HepG2 (cell line): ENCODE measurements at regions not wholly inside any gene's neighbourhood (a gene's known extent, or its start where the extent isn't known, plus 50 kb on each side); places are given as distances from the start of the nearest gene placed in this dataset.

Experiments used
- ATAC-seq: fragments of 200-7000 bp; cut with Tn5 transposase; 3 replicates; pipeline ENCODE4 v1.9.1; 2020; ENCODE audit warnings: mild to moderate bottlenecking, moderate library complexity
- BruUV-seq: library from RNA; stranded (reverse); fragments of 400-500 nt; replicated peaks from 2 replicates; lab custom pipeline; 2021; lab: Mats Ljungman, UMichigan
- CTCF ChIA-PET: fragments of 300-600 bp; formaldehyde crosslinking; extraction: SDS; loops from one replicate; lab custom pipeline; 2021; ENCODE audit warnings: low total read pairs, inconsistent platforms, low intra/inter-chr PET ratio; lab: Yijun Ruan, JAX
- POLR2A ChIA-PET: fragments of 350-600 bp; sonication (Branson Sonifier 250); formaldehyde crosslinking; loops from one replicate; lab custom pipeline; 2020; ENCODE audit warnings: antibody characterized with exemption, inconsistent platforms; lab: Yijun Ruan, JAX
- DNase-seq: peaks from one replicate; pipeline ENCODE4 v3.0.0-alpha.2; 2015; ENCODE audit warnings: low spot score
- FAIRE-seq: peaks from 3 replicates; lab custom pipeline; 2011; peaks lifted over from hg19 to GRCh38; lab: Jason Lieb, UNC
- H2AFZ ChIP-seq: one replicate; pipeline ENCODE4 v1.6.1; 2011; ENCODE audit warnings: low read length, inconsistent platforms
- H3K27ac ChIP-seq: fragments of 300-600 bp; 3 replicates; pipeline ENCODE4 v1.8.0; 2011; ENCODE audit warnings: mixed run types, mild to moderate bottlenecking, mixed read lengths, low read length, inconsistent platforms; ENCODE audit not compliant: insufficient read depth; ENCODE audit errors: extremely low read length
- H3K27me3 ChIP-seq, 2 experiments: fragments of 200-600 bp in 1 of 2; 2 replicates in 1 of 2; 3 replicates in 1 of 2; pipeline versions ENCODE4 v1.6.0 to v1.8.0; 2011; ENCODE audit warnings: low read length in 2 of 2, mild to moderate bottlenecking in 2 of 2, moderate library complexity in 2 of 2, inconsistent platforms in 1 of 2; ENCODE audit not compliant: insufficient read depth in 2 of 2, control insufficient read depth in 1 of 2
- H3K36me3 ChIP-seq, 2 experiments: fragments of 200-600 bp in 1 of 2; replicated peaks in 1 of 2; 2 replicates in 1 of 2; 3 replicates in 1 of 2; pipeline versions ENCODE4 v1.5.1 to v1.8.0; 2011; ENCODE audit warnings: low read length in 2 of 2, inconsistent platforms in 1 of 2; ENCODE audit not compliant: insufficient read depth in 2 of 2, control insufficient read depth in 1 of 2
- H3K4me1 ChIP-seq: 2 replicates; pipeline ENCODE4 v1.5.1; 2012; ENCODE audit warnings: low read length, inconsistent platforms; ENCODE audit not compliant: insufficient read depth
- H3K4me2 ChIP-seq: 2 replicates; pipeline ENCODE4 v1.6.0; 2011; ENCODE audit warnings: low read depth, low read length, inconsistent platforms
- H3K4me3 ChIP-seq, 3 experiments: fragments of 200-600 bp in 1 of 3; sonication (generic), shearing (Covaris generic) in 1 of 3; replicated peaks in 1 of 3; 2 replicates each; pipeline ENCODE4 v1.5.1; 2011 to 2016; ENCODE audit warnings: low read length in 3 of 3, inconsistent platforms in 2 of 3, low read depth in 2 of 3, mild to moderate bottlenecking in 2 of 3, control low read depth in 1 of 3, mixed read lengths in 1 of 3; ENCODE audit not compliant: insufficient read depth in 1 of 3
- H3K79me2 ChIP-seq: one replicate; pipeline ENCODE4 v1.6.1; 2011; ENCODE audit warnings: low read length, inconsistent platforms; ENCODE audit not compliant: insufficient read depth
- H3K9ac ChIP-seq: 2 replicates; pipeline ENCODE4 v1.6.0; 2011; ENCODE audit warnings: mild to moderate bottlenecking, low read depth, low read length, inconsistent platforms; ENCODE audit not compliant: insufficient read depth
- H3K9me3 ChIP-seq: 2 replicates; pipeline ENCODE4 v1.5.1; 2012; ENCODE audit warnings: mild to moderate bottlenecking, low read length
- H4K20me1 ChIP-seq: 2 replicates; pipeline ENCODE4 v1.6.0; 2011; ENCODE audit warnings: inconsistent platforms, mild to moderate bottlenecking, low read length, moderate library complexity; ENCODE audit not compliant: insufficient read depth
- DNMT1 ChIP-seq: sonication (generic); formaldehyde crosslinking; IDR thresholded peaks from 2 replicates; pipeline ENCODE4 v1.5.1; 2020; ENCODE audit warnings: mild to moderate bottlenecking, missing genetic modification reagents
- FOXM1 ChIP-seq: sonication (generic); formaldehyde crosslinking; IDR thresholded peaks from 2 replicates; pipeline ENCODE4 v1.5.0; 2020; ENCODE audit warnings: missing genetic modification reagents
- JARID2 ChIP-seq: sonication (generic); formaldehyde crosslinking; IDR thresholded peaks from 2 replicates; pipeline ENCODE4 v1.8.1; 2023; ENCODE audit warnings: missing genetic modification reagents, inconsistent platforms; ENCODE audit not compliant: insufficient replicate concordance
- NFE2L1 ChIP-seq: sonication (generic); formaldehyde crosslinking; IDR thresholded peaks from 2 replicates; pipeline ENCODE4 v1.4.0; 2020; ENCODE audit warnings: missing genetic modification reagents, mild to moderate bottlenecking, borderline replicate concordance
- PRMT3 ChIP-seq: sonication (generic); formaldehyde crosslinking; IDR thresholded peaks from 2 replicates; pipeline ENCODE4 v1.8.1; 2022; ENCODE audit warnings: low read depth, mild to moderate bottlenecking, moderate library complexity, missing genetic modification reagents, borderline replicate concordance
- RBM22 ChIP-seq: fragments of 200-400 bp; formaldehyde crosslinking; optimal IDR thresholded peaks from 2 replicates; pipeline ENCODE3; 2017; ENCODE audit warnings: mild to moderate bottlenecking, low read length, moderate library complexity
- RELA ChIP-seq: sonication (generic); formaldehyde crosslinking; IDR thresholded peaks from 2 replicates; pipeline ENCODE4 v1.4.0; 2020; ENCODE audit warnings: missing genetic modification reagents
- SSRP1 ChIP-seq: IDR thresholded peaks from 2 replicates; pipeline ENCODE4 v1.6.1; 2016; ENCODE audit warnings: control low read depth
- UBTF ChIP-seq: sonication (generic); formaldehyde crosslinking; IDR thresholded peaks from 2 replicates; pipeline ENCODE4 v1.4.0; 2020; ENCODE audit warnings: mild to moderate bottlenecking, missing genetic modification reagents
- ZNF10 ChIP-seq: sonication (generic); formaldehyde crosslinking; IDR thresholded peaks from 2 replicates; pipeline ENCODE4 v1.4.0; 2020; ENCODE audit warnings: mild to moderate bottlenecking, low read depth, missing genetic modification reagents, borderline replicate concordance
- ZNF274 ChIP-seq: sonication (generic); formaldehyde crosslinking; IDR thresholded peaks from 2 replicates; pipeline ENCODE4 v1.5.1; 2020; ENCODE audit warnings: mild to moderate bottlenecking, missing genetic modification reagents
- ZNF331 ChIP-seq: sonication (generic); formaldehyde crosslinking; IDR thresholded peaks from 2 replicates; pipeline ENCODE4 v1.4.0; 2020; ENCODE audit warnings: missing genetic modification reagents
- ZNF460 ChIP-seq: sonication (generic); formaldehyde crosslinking; IDR thresholded peaks from 2 replicates; pipeline ENCODE4 v1.5.1; 2020; ENCODE audit warnings: missing genetic modification reagents, mild to moderate bottlenecking, borderline replicate concordance
- ZNF543 ChIP-seq: sonication (generic); formaldehyde crosslinking; IDR thresholded peaks from 2 replicates; pipeline ENCODE4 v1.4.0; 2020; ENCODE audit warnings: mild to moderate bottlenecking, missing genetic modification reagents
- ZNF841 ChIP-seq: sonication (generic); formaldehyde crosslinking; IDR thresholded peaks from 2 replicates; pipeline ENCODE4 v1.8.1; 2023; ENCODE audit warnings: missing genetic modification reagents, borderline replicate concordance
- WGBS: methylation state at CpG from one replicate; pipeline ENCODE4 v1.1.6; 2017; ENCODE audit warnings: low lambda C conversion rate; 5-methylcytosine and 5-hydroxymethylcytosine counted together
- in situ Hi-C: cut with HindIII; loops from 2 replicates; pipeline ENCODE4 v1.10.0; 2017; ENCODE audit warnings: low pct_unique_long_range_greater_than_20kb; ENCODE audit not compliant: extremely low pct_ligation_motif_present
- intact Hi-C: fragments of 100-400 bp; cut with micrococcal nuclease; formaldehyde crosslinking; loops from one replicate; pipeline ENCODE4 v1.10.0; 2022; ENCODE audit not compliant: unreplicated experiment

- ChIA-PET CTCF (no interaction called here), POLR2A (no interaction called here)
- Histone ChIP-seq H3K4me2 (no peak overlapping the region), H3K36me3 (no peaks in the 10 kb centered on the region), H3K4me1 (no peaks in the 10 kb centered on the region), H3K79me2 (no peaks in the 10 kb centered on the region), H3K27ac (no peak overlapping the region), H3K27me3 (no peaks in the 10 kb centered on the region), H3K9me3 (no peaks in the 10 kb centered on the region), H4K20me1 (no peaks in the 10 kb centered on the region), H3K9ac (no peak overlapping the region), H3K4me3 (no peak overlapping the region), H2AFZ (no peak overlapping the region)
- intact Hi-C loops = no loop called here
- ATAC-seq (no peak), DNase-seq (no peak), FAIRE-seq (no peak)
- WGBS = 39% methylated on average over 6 of the region's 11 CpGs
- TF ChIP-seq ZNF331 (no peak), UBTF (CRISPR knock-in tag) (no peak), JARID2 (no peak), SSRP1 (CRISPR knock-in tag) (no peak), FOXM1 (CRISPR knock-in tag) (no peak), RELA (no peak), DNMT1 (CRISPR knock-in tag) (no peak), NFE2L1 (CRISPR knock-in tag) (no peak), ZNF274 (no peak), ZNF10 (no peak), RBM22 (no peak), ZNF460 (CRISPR knock-in tag) (no peak), ZNF841 (CRISPR knock-in tag) (no peak), ZNF543 (CRISPR knock-in tag) (no peak), PRMT3 (CRISPR knock-in tag) (no peak)
- in situ Hi-C loops = no loop called here
- no TSS peak for BruUV-seq
These were observed 138.4 kb upstream of the GALNTL6 start for GRCh38 chr4:171674781-171675180.
